ENCODE measurements at regions not wholly inside any gene's neighbourhood (a gene's known extent, or its start where the extent isn't known, plus 50 kb on each side); places are given as distances from the start of the nearest gene placed in this dataset.

DNA sequence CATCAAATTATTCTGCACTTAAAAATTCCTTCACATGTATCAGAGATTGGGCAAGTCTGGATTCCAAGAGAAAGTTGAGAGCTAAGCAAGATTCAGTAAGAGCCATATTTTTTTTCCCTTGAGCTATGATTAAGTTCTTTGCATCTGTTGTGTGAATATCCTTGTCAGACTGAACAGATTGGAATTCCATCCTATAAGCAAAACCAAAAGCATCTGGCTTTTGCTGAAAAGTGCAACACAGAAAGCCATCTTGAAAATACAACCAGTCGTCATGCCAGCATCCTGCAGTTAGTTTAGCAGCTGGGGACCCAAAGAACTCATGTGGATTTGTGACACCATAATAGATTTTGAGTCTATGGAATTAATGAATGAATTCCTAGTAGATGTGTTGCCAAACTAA lies 316.9 kb downstream of the MTRR start:
- Histone ChIP-seq H3K4me3 (no peak overlapping the region), H3K27ac (no peak overlapping the region), H3K36me3 (no peaks in the 10 kb centered on the region), H3K9me3 (peaks cover 0 to 7% (median 0%) of the 10 kb centered on the region in 11 donors), H3K27me3 (no peaks in the 10 kb centered on the region), H3K4me1 (no peaks in the 10 kb centered on the region)
- TF ChIP-seq, protein P1, sequence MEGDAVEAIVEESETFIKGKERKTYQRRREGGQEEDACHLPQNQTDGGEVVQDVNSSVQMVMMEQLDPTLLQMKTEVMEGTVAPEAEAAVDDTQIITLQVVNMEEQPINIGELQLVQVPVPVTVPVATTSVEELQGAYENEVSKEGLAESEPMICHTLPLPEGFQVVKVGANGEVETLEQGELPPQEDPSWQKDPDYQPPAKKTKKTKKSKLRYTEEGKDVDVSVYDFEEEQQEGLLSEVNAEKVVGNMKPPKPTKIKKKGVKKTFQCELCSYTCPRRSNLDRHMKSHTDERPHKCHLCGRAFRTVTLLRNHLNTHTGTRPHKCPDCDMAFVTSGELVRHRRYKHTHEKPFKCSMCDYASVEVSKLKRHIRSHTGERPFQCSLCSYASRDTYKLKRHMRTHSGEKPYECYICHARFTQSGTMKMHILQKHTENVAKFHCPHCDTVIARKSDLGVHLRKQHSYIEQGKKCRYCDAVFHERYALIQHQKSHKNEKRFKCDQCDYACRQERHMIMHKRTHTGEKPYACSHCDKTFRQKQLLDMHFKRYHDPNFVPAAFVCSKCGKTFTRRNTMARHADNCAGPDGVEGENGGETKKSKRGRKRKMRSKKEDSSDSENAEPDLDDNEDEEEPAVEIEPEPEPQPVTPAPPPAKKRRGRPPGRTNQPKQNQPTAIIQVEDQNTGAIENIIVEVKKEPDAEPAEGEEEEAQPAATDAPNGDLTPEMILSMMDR (IDR thresholded peaks at IDR 0.05): no peak
- DNase-seq (no peak), ATAC-seq (no peak)
- intact Hi-C loops (cut with DNase I): no loop called here
- WGBS, 2 donors: 70 to 86% methylated on average over 1 of the region's 1 CpG

DNA sequence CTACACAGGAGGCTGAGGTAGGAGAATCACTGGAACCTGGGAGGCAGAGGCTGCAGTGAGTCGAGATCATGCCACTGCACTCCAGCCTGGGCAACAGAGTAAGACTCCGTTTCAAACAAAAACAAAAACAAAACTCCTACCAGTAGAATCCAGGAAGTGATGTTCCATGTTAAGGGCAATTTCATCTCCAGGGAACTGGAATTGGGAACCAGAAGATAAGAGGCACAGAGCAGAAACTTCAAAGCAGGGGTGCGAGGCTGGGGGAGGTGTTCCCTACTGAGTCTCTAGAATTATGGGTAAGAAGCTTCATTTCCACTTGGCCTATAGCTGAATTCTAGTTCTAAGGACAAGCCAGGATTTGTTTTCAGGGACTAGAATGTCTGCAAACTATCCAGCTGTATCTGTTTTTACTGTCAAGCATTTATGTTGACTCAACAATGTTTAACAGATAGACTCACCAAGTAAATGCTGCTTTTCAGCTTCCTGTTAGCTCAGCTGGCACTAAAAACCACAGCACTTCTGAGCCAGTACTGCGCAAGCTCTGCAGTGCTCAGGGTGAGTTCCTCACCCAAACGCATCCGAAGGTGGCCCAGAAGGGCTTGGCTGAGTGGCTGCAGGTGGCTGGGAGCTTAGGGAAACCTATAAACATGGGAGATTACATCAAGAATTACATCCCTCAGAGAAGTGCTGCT lies 320.1 kb downstream of the MTRR start:
- Histone ChIP-seq H3K4me3 (no peak overlapping the region), H3K9me3 (peaks cover 0 to 12% (median 0%) of the 10 kb centered on the region in 11 donors), H3K4me1 (no peaks in the 10 kb centered on the region), H3K27ac (no peak overlapping the region), H3K36me3 (no peaks in the 10 kb centered on the region), H3K27me3 (no peaks in the 10 kb centered on the region)
- intact Hi-C loops (cut with DNase I): no loop called here
- TF ChIP-seq, protein P1 (IDR thresholded peaks at IDR 0.05): no peak
- ATAC-seq (no peak), DNase-seq (no peak)
- WGBS, 2 donors: 51 to 57% methylated on average over 6 of the region's 6 CpGs

DNA sequence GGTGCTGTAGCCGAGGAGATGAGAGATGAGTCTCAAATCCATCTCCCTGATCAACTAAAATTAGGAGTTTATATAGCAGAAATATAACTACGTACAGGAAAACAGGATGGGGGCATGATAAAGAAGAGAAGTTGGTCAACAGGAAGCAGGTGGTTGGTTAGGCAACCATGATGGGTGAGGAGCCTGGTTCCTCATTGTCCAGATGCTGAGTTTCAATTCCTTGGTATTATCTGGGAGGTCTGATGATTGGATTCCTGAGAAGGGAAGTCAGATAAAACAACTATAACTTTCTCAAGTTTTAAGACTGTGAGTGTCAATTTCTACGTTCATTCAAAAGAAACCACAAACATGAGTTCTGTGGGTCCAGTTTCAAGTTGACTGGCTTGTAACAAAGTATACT lies 323.9 kb downstream of the MTRR start:
- Histone ChIP-seq H3K4me1 (no peaks in the 10 kb centered on the region), H3K4me3 (no peak overlapping the region), H3K27me3 (no peaks in the 10 kb centered on the region), H3K27ac (no peak overlapping the region), H3K9me3 (peaks cover 0 to 19% (median 0%) of the 10 kb centered on the region in 11 donors), H3K36me3 (no peaks in the 10 kb centered on the region)
- 70% methylated on average over 3 of the region's 3 CpGs for WGBS, 2 donors
- TF ChIP-seq, protein P1 (IDR thresholded peaks at IDR 0.05): no peak
- ATAC-seq (no peak), DNase-seq (no peak)
- intact Hi-C loops (cut with DNase I): no loop called here

DNA sequence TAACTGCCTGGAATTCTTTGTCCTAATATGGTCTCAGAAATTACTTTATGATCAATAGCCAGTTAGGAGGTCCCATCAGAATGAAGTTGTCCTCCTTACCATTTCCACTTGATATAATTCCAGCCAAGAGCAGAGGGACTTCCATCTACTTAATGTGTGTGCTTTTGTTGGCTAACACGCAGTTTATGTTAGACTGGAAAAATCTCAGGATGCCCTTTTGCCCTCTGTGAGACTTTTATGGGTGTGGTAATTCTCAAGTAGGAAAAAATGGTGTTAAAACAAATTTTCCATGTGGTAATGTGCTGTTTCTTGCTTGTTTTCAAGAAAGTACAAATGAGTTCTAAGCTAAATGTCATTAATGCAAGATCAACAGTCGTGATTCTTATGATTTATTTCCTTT lies 327.1 kb downstream of the MTRR start:
- peak in 1 of 8 donors; percentile 28 for ATAC-seq

More for the DNA sequence above, 327.1 kb downstream of the MTRR start:
- no peaks in the 10 kb centered on the region for H3K4me1 ChIP-seq
- H3K36me3 ChIP-seq: no peaks in the 10 kb centered on the region
- WGBS, 2 donors: 30 to 35% methylated on average over 2 of the region's 2 CpGs
- TF ChIP-seq, protein P1 (IDR thresholded peaks at IDR 0.05): no peak
- intact Hi-C loops (cut with DNase I): no loop called here
- DNase-seq: no peak
- H3K9me3 ChIP-seq: peaks cover 0 to 11% (median 0%) of the 10 kb centered on the region in 11 donors
- no peak overlapping the region for H3K27ac ChIP-seq
- no peak overlapping the region for H3K4me3 ChIP-seq
- H3K27me3 ChIP-seq: no peaks in the 10 kb centered on the region

All from heart right ventricle (tissue), 16 donors.